ENCODE measurements at regions not wholly inside any gene's neighbourhood (a gene's known extent, or its start where the extent isn't known, plus 50 kb on each side); places are given as distances from the start of the nearest gene placed in this dataset.
A peak's percentile ranks its signal among the peaks of the same experiment; 100 is the strongest.

GRCh38 chr4:3818371-3818770, 52.2 kb downstream of the ADRA2C start:
- no peak for DNase-seq (ENCODE audit: low read depth)

DNA sequence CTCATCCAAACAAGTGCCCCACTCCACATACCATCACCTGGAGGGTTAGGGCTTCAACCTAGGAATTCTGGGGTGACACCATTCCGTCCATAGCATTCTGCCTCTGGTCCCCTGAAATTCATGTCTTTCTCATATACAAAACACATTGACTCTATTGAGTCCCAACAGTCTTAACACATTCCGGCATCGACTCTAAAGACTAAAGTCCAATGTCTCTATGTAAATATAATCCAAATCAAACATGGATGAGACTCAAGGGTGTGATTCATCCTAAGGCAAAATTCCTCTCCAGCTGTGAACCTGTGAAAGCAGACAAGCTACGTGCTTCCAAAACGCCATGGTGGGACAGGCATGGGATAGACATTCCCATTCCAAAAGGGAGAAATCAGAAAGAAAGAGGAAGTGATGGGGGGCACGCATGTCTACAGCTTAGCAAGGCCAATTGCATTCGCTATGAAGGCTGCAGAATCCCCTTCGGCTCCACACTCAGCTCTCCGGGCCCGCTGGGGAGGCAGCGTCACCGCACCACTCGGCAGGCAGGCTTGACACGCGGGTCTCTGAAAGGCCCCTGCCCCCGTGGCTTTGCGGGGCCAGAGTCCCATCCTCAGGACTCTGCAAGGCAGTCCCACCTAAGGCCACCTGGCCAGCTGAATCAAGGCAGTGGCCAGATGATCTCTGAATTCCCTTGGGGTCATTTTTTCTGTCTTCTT, 53.2 kb downstream of the ADRA2C start:
- no peak for DNase-seq (ENCODE audit: low read depth)

GRCh38 chr4:3820016-3820805, 54.0 kb downstream of the ADRA2C start:
- no peak for DNase-seq (ENCODE audit: low read depth)

DNA sequence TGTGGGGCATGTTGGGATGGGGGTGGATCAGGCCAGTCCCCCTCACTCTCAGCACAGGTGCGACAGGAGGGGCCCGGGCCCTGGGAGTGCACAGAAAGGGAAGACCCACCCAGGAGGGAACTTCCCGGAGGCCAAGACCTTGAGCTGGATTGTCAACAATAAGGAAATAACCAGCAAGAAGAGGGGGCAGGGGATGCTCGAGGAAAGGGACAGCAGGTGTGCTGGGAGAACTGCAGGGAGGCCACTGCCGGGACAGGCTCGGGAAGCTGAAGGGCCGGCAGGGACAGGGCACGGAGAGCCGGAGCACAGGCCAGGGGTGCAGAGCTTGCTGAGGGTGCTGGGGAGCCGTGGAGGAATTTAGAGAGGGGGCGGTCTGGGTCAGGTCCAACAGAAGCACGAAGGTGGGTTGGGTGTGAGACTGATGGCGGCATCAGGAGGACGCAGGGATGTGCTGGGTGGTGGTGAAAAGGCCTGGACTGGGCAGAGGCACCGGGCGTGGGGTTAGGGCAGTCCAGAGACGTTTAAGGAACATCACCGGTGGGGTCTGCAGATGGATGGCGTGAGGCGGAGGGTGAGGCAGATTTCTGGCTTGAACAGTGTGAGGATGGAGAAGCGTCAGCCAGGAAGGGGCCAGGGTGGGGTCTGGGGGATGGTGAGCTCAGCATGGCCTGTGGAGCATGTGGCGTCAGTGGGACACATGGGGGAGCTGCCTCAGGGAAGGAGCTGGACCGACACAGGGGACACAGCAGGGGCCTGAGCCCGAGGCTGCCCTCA, 54.8 kb downstream of the ADRA2C start:
- DNase-seq (ENCODE audit: low read depth) = no peak

GRCh38 chr4:3821580-3822229, 55.5 kb downstream of the ADRA2C start:
- DNase-seq (ENCODE audit: low read depth) = no peak

GRCh38 chr4:3822230-3822947, 56.2 kb downstream of the ADRA2C start:
- DNase-seq (ENCODE audit: low read depth) = no peak

DNA sequence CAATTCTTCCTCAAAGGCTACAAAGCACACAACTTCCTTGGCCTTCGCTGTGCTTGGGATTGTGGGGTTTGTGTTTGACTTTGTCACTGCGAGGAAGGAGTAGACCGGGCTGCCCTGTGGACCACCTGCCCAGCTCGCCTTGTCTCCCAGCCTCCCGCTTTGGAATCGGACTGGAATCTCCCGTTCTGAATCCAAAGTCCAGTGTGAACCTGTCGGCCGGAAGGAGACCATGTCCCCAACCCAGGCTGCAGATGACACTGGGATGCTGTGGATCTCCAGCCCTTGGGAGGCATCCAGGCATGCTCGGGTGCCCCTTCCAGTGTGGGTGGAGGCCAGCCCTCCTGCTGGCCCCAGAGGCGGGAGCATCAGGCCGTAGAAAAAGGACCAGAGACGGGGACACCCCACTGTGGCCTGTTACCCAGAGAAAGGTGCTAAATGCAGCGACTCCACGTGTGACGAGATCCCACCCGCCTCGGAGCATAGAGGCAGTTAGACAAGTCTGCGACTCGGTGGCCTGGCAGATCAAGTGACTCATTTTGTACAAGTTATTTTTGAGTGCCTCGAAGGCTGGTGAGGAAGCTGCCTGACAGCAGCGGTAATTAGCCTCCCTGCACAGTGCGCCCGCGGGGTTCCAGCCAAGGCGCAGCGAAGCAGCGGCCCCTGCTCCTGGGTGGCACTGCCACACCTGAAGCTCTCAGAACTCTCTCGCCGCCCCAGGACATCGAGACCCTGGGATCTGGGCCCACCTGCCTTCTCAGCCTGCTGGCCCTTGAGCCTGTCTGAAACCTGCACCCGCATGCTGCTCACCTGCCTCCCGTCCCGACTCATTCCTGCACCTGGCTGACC, 57.5 kb downstream of the ADRA2C start:
- DNase-seq (ENCODE audit: low read depth) = peak; percentile 6

DNA sequence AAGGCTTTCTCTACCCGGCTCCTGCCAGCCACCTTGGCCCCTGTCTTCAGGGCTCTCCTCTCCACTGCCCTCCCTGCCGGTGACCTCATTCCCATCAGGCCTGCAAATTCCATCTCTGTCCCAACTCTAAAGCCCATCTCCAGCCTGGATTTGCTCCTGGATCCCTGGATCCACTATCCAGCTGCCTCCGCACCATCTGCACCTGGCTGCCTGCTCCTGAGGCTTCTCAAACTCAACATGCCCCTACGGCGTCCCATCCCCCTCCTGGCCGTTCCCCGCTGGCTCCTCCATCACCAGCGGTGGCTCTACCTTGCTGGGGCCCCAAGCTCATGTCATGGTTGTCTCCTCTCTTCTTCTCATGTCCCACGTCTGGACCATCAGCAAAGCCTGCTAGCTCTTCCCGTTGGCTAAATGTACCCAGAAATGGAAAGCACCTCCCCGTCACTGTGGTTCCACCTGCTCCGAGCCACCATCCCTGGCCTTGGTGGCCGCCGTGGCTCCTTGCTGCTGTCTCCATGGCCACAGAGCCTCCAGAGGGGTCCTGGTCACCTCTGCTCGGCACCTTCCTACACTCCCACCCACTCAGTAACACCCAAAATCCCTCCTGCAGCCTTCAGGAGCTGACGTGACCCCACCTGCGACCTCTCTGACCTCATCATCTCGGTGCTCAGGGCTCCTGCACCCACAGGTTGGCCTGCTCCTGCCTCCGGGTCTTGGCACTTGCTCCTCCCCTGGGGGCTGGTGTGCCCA, 58.5 kb downstream of the ADRA2C start:
- no peak for DNase-seq (ENCODE audit: low read depth)

GRCh38 chr4:3825530-3825929, 59.3 kb downstream of the ADRA2C start:
- DNase-seq (ENCODE audit: low read depth) = no peak

GRCh38 chr4:3826247-3827172, 60.3 kb downstream of the ADRA2C start:
- DNase-seq (ENCODE audit: low read depth) = no peak

DNA sequence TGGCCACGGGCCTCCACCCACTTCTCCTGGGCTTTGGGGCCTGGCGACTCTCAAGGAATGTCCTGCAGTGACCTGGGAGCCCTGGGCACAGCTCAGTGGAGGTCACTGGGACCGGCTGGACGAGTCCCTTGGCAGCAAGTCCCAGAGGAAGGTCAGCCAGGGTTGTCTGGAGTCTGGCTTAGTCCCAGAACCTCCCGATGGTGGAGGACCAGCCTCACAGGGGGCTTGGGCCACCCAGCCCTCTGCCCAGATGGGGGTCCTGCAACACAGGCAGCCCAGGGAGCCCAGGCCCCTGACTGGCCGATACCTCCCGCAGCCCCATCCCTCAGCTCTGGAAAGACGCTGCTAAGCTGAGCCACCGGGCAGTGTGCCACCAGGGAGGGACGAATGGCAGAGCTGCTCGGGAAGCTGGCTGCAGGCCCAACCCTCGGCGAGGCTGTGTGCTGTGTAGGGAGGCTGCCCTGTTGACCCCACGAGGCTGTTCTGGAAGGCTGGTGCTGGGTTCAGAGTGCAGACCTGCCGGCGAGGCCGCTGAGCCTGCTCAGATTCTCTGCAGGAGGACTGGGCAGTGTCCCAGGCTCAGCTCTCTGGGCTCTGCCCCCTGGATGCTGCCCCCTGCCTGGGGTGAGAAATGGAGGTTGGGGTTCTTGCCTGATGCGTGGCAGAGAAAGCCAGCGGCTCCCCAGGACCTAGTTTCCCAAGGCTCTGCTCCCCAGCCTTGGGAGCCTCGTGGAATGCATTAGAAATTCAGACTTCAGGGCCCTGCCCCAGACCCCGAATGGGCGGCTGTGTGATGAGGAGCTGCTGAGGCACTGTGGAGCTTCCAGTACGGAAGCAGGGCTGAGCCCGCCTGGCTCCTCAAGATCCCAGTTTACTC, 61.7 kb downstream of the ADRA2C start:
- DNase-seq (ENCODE audit: low read depth) = peak; percentile 13

DNA sequence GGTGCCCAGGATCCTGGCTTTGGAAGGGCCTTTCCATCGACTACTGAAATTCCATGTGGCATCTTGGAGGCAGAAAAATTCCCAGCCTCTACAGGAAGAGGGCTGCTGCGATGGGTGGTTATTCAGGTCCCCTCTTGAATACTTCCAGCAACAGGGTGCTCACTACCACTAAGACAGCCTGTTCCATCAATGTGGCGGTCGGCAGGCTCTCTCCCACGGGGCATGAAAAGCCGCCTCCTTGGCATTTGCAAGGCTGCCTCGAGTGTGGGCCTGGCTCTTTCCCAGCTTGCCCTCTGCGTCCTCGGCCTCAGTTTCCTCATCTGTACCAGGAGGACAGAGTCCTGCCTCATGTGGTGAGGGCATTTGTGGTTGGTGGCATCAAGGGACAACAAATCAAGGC, 62.4 kb downstream of the ADRA2C start:
- no peak for DNase-seq (ENCODE audit: low read depth)

GRCh38 chr4:3829211-3829955, 63.2 kb downstream of the ADRA2C start:
- no peak for DNase-seq (ENCODE audit: low read depth)

DNA sequence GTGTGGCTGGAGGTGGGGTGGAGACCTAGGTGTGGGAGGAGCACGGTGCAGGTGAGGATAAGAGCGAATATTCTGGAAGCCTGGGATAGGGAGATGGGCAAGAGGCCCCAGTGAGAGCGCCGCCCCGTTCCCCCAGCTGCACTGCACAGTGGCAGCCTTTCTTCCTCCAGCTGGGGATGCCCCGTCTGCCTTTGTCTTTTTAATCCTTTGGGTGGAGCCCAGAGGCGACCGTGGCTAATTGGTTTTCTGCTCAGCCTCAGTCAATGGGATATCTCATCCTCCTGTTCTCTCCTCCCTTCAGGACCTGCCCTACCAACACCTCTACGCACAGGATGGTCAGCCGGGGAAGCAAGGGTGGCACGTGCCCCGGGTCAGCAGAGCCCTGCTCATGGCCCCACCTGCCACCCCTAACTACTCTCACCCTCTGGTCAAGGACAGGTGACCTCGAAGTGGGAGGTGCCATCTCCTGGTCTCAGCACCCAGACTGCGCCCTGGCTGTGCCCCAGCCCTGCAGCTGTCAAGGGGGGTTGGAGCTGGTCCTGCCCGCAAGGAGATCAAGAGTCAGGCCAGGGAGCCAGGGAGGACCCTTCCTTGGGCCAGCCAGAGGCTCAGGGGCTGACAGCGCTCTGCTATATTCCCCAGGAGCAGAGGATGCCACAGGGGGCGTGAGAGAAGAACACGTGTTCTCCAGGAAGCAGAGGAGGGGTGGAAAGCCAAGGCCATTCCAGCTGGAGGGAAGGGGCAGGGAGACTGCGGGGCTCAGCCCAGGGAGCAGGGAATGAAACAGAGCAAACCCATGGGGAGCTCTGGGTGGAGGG, 64.0 kb downstream of the ADRA2C start:
- no peak for DNase-seq (ENCODE audit: low read depth)

DNA sequence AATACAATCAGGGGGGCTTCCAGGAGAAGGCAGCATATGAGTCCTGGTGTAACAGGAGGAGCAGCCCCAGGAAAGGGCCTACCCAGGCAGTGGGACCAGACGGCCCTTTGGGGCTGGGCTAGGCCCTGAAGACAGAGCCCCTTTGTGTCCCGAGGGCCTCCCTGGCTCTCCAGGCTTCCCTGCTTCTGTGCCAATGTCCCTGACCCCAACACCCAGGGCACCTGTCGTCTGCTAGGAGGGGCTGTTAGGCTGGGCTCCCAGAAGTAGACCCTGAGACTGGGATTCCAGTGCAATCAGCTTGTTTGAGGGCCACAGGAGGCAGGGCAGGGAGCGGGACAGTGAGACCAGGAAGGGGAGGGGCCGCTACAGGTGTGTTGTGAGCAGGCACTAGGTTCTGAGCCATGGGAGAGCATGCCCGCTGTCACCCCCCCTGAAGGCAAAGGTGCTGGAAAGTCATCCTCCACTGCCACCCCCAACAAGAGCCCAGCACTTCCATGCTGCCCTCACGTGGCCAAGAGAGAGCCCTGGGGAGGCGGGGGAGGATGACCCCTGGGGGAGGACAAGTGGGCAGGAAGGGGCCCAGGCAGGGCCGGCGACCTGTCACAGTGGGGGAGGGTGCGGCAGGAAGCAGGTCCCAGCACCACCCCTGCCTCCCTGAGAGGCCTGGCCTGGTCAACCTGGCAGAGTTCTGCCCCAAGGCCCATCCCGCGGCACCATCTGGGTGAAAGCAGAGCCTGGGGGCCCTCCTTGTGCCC, 64.8 kb downstream of the ADRA2C start:
- no peak for DNase-seq (ENCODE audit: low read depth)
